HepG2 (cell line): ENCODE measurements at regions not wholly inside any gene's neighbourhood (a gene's known extent, or its start where the extent isn't known, plus 50 kb on each side); places are given as distances from the start of the nearest gene placed in this dataset.

Experiments used
- ATAC-seq: fragments of 200-7000 bp; cut with Tn5 transposase; 3 replicates; pipeline ENCODE4 v1.9.1; 2020; ENCODE audit warnings: mild to moderate bottlenecking, moderate library complexity
- BruUV-seq: library from RNA; stranded (reverse); fragments of 400-500 nt; replicated peaks from 2 replicates; lab custom pipeline; 2021; lab: Mats Ljungman, UMichigan
- CTCF ChIA-PET: fragments of 300-600 bp; formaldehyde crosslinking; extraction: SDS; loops from one replicate; lab custom pipeline; 2021; ENCODE audit warnings: low total read pairs, inconsistent platforms, low intra/inter-chr PET ratio; lab: Yijun Ruan, JAX
- POLR2A ChIA-PET: fragments of 350-600 bp; sonication (Branson Sonifier 250); formaldehyde crosslinking; loops from one replicate; lab custom pipeline; 2020; ENCODE audit warnings: antibody characterized with exemption, inconsistent platforms; lab: Yijun Ruan, JAX
- DNase-seq: peaks from one replicate; pipeline ENCODE4 v3.0.0-alpha.2; 2015; ENCODE audit warnings: low spot score
- FAIRE-seq: peaks from 3 replicates; lab custom pipeline; 2011; peaks lifted over from hg19 to GRCh38; lab: Jason Lieb, UNC
- H2AFZ ChIP-seq: one replicate; pipeline ENCODE4 v1.6.1; 2011; ENCODE audit warnings: low read length, inconsistent platforms
- H3K27ac ChIP-seq: fragments of 300-600 bp; 3 replicates; pipeline ENCODE4 v1.8.0; 2011; ENCODE audit warnings: mixed run types, mild to moderate bottlenecking, mixed read lengths, low read length, inconsistent platforms; ENCODE audit not compliant: insufficient read depth; ENCODE audit errors: extremely low read length
- H3K27me3 ChIP-seq, 2 experiments: fragments of 200-600 bp in 1 of 2; 2 replicates in 1 of 2; 3 replicates in 1 of 2; pipeline versions ENCODE4 v1.6.0 to v1.8.0; 2011; ENCODE audit warnings: low read length in 2 of 2, mild to moderate bottlenecking in 2 of 2, moderate library complexity in 2 of 2, inconsistent platforms in 1 of 2; ENCODE audit not compliant: insufficient read depth in 2 of 2, control insufficient read depth in 1 of 2
- H3K36me3 ChIP-seq, 2 experiments: fragments of 200-600 bp in 1 of 2; replicated peaks in 1 of 2; 2 replicates in 1 of 2; 3 replicates in 1 of 2; pipeline versions ENCODE4 v1.5.1 to v1.8.0; 2011; ENCODE audit warnings: low read length in 2 of 2, inconsistent platforms in 1 of 2; ENCODE audit not compliant: insufficient read depth in 2 of 2, control insufficient read depth in 1 of 2
- H3K4me1 ChIP-seq: 2 replicates; pipeline ENCODE4 v1.5.1; 2012; ENCODE audit warnings: low read length, inconsistent platforms; ENCODE audit not compliant: insufficient read depth
- H3K4me2 ChIP-seq: 2 replicates; pipeline ENCODE4 v1.6.0; 2011; ENCODE audit warnings: low read depth, low read length, inconsistent platforms
- H3K4me3 ChIP-seq, 3 experiments: fragments of 200-600 bp in 1 of 3; sonication (generic), shearing (Covaris generic) in 1 of 3; replicated peaks in 1 of 3; 2 replicates each; pipeline ENCODE4 v1.5.1; 2011 to 2016; ENCODE audit warnings: low read length in 3 of 3, inconsistent platforms in 2 of 3, low read depth in 2 of 3, mild to moderate bottlenecking in 2 of 3, control low read depth in 1 of 3, mixed read lengths in 1 of 3; ENCODE audit not compliant: insufficient read depth in 1 of 3
- H3K79me2 ChIP-seq: one replicate; pipeline ENCODE4 v1.6.1; 2011; ENCODE audit warnings: low read length, inconsistent platforms; ENCODE audit not compliant: insufficient read depth
- H3K9ac ChIP-seq: 2 replicates; pipeline ENCODE4 v1.6.0; 2011; ENCODE audit warnings: mild to moderate bottlenecking, low read depth, low read length, inconsistent platforms; ENCODE audit not compliant: insufficient read depth
- H3K9me3 ChIP-seq: 2 replicates; pipeline ENCODE4 v1.5.1; 2012; ENCODE audit warnings: mild to moderate bottlenecking, low read length
- H4K20me1 ChIP-seq: 2 replicates; pipeline ENCODE4 v1.6.0; 2011; ENCODE audit warnings: inconsistent platforms, mild to moderate bottlenecking, low read length, moderate library complexity; ENCODE audit not compliant: insufficient read depth
- AGO1 ChIP-seq: fragments of 200-400 bp; formaldehyde crosslinking; IDR thresholded peaks from 2 replicates; pipeline ENCODE4 v1.6.1; 2017; ENCODE audit warnings: mild to moderate bottlenecking, low read depth, low read length, moderate library complexity; ENCODE audit not compliant: poor library complexity, severe bottlenecking
- GATA4 ChIP-seq: sonication (generic); IDR thresholded peaks from 2 replicates; pipeline ENCODE4 v1.6.1; 2016; ENCODE audit warnings: antibody characterized with exemption, low read depth, borderline replicate concordance
- NCOA5 ChIP-seq: sonication (generic); formaldehyde crosslinking; IDR thresholded peaks from 2 replicates; pipeline ENCODE4 v1.4.0; 2020; ENCODE audit warnings: missing genetic modification reagents
- RBM39 ChIP-seq: fragments of 200-400 bp; formaldehyde crosslinking; IDR thresholded peaks from one replicate; pipeline ENCODE4 v1.6.1; 2018; ENCODE audit warnings: antibody characterized with exemption, mild to moderate bottlenecking, low read depth, low read length; ENCODE audit not compliant: poor library complexity, severe bottlenecking
- ZFP36L1 ChIP-seq: sonication (generic); formaldehyde crosslinking; IDR thresholded peaks from 2 replicates; pipeline ENCODE4 v1.8.0; 2022; ENCODE audit warnings: mild to moderate bottlenecking, missing genetic modification reagents, moderate library complexity
- ZKSCAN5 ChIP-seq: sonication (generic); formaldehyde crosslinking; IDR thresholded peaks from 2 replicates; pipeline ENCODE4 v1.5.1; 2020; ENCODE audit warnings: mild to moderate bottlenecking, missing genetic modification reagents
- ZNF12 ChIP-seq: sonication (generic); formaldehyde crosslinking; IDR thresholded peaks from 2 replicates; pipeline ENCODE4 v1.5.0; 2020; ENCODE audit warnings: missing genetic modification reagents
- ZNF562 ChIP-seq: sonication (generic); formaldehyde crosslinking; IDR thresholded peaks from 2 replicates; pipeline ENCODE4 v1.8.0; 2022; ENCODE audit warnings: missing genetic modification reagents, borderline replicate concordance
- ZNF749 ChIP-seq: sonication (generic); formaldehyde crosslinking; IDR thresholded peaks from 2 replicates; pipeline ENCODE4 v1.8.0; 2022; ENCODE audit warnings: mild to moderate bottlenecking, missing genetic modification reagents, moderate library complexity, borderline replicate concordance
- ZNF761 ChIP-seq: sonication (generic); formaldehyde crosslinking; conservative IDR thresholded peaks from 2 replicates; pipeline ENCODE4 v1.4.0; 2020; ENCODE audit warnings: mild to moderate bottlenecking, missing genetic modification reagents
- ZSCAN22 ChIP-seq: sonication (generic); formaldehyde crosslinking; IDR thresholded peaks from 2 replicates; pipeline ENCODE4 v1.4.0; 2020; ENCODE audit warnings: mild to moderate bottlenecking, missing genetic modification reagents
- WGBS: methylation state at CpG from one replicate; pipeline ENCODE4 v1.1.6; 2017; ENCODE audit warnings: low lambda C conversion rate; 5-methylcytosine and 5-hydroxymethylcytosine counted together
- in situ Hi-C: cut with HindIII; loops from 2 replicates; pipeline ENCODE4 v1.10.0; 2017; ENCODE audit warnings: low pct_unique_long_range_greater_than_20kb; ENCODE audit not compliant: extremely low pct_ligation_motif_present
- intact Hi-C: fragments of 100-400 bp; cut with micrococcal nuclease; formaldehyde crosslinking; loops from one replicate; pipeline ENCODE4 v1.10.0; 2022; ENCODE audit not compliant: unreplicated experiment
- TF ChIP-seq, protein P1 (sequence below): sonication (generic); formaldehyde crosslinking; conservative IDR thresholded peaks from 2 replicates; pipeline ENCODE4 v1.8.0; 2022; ENCODE audit warnings: mild to moderate bottlenecking, moderate library complexity, missing genetic modification reagents
- TF ChIP-seq, protein P2 (sequence below): sonication (generic); formaldehyde crosslinking; IDR thresholded peaks from 2 replicates; pipeline ENCODE4 v1.4.0; 2020; ENCODE audit warnings: mild to moderate bottlenecking, missing genetic modification reagents, borderline replicate concordance
- TF ChIP-seq, protein P3 (sequence below): sonication (generic); formaldehyde crosslinking; IDR thresholded peaks from 2 replicates; pipeline ENCODE4 v1.8.1; 2023; ENCODE audit warnings: mild to moderate bottlenecking, missing genetic modification reagents

DNA sequence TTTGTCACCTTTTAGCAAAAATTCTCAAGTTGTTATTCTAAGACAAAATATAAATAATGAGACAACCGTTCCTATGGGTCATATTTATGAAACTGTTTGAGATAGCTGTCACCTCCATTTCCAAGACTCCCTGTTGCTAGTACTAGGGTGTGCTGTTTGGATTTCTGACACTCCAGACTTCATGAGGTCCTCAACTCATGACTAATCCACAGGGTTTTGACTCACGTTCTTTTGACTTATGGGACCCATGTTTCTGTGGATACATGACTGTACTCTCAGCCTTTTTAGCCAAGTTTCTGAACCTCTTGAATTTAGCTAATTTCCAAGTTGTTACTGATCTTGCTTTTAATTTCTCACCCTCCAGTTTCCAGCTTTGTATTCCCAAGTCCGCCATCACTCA, 178.7 kb upstream of the FAM98A start:
- DNase-seq (no peak), ATAC-seq (no peak), FAIRE-seq (no peak)
- Histone ChIP-seq H3K4me1 (no peaks in the 10 kb centered on the region), H3K9ac (no peak overlapping the region), H3K4me2 (no peak overlapping the region), H3K9me3 (no peaks in the 10 kb centered on the region; the same call in 1 of the 2 replicates), H3K27ac (no peak overlapping the region), H3K79me2 (no peaks in the 10 kb centered on the region), H3K27me3 (no peaks in the 10 kb centered on the region), H3K36me3 (no peaks in the 10 kb centered on the region), H3K4me3 (no peak overlapping the region), H4K20me1 (no peaks in the 10 kb centered on the region), H2AFZ (no peak overlapping the region)
- intact Hi-C loops (no loop called here), in situ Hi-C loops (no loop called here)
- ChIA-PET POLR2A (no interaction called here), CTCF (no interaction called here)
- 3% methylated on average over 3 of the region's 3 CpGs for WGBS
- TF ChIP-seq ZNF749 (CRISPR knock-in tag) (no peak), ZFP36L1 (CRISPR knock-in tag) (no peak), ZNF562 (no peak), GATA4 (no peak), AGO1 (no peak), ZNF12 (CRISPR knock-in tag) (no peak), ZNF761 (CRISPR knock-in tag) (no peak), ZKSCAN5 (no peak), RBM39 (no peak), NCOA5 (CRISPR knock-in tag) (no peak), ZSCAN22 (CRISPR knock-in tag) (no peak)
- TF ChIP-seq, protein P1, sequence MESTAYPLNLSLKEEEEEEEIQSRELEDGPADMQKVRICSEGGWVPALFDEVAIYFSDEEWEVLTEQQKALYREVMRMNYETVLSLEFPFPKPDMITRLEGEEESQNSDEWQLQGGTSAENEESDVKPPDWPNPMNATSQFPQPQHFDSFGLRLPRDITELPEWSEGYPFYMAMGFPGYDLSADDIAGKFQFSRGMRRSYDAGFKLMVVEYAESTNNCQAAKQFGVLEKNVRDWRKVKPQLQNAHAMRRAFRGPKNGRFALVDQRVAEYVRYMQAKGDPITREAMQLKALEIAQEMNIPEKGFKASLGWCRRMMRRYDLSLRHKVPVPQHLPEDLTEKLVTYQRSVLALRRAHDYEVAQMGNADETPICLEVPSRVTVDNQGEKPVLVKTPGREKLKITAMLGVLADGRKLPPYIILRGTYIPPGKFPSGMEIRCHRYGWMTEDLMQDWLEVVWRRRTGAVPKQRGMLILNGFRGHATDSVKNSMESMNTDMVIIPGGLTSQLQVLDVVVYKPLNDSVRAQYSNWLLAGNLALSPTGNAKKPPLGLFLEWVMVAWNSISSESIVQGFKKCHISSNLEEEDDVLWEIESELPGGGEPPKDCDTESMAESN (CRISPR knock-in tag): no peak
- TF ChIP-seq, protein P2, sequence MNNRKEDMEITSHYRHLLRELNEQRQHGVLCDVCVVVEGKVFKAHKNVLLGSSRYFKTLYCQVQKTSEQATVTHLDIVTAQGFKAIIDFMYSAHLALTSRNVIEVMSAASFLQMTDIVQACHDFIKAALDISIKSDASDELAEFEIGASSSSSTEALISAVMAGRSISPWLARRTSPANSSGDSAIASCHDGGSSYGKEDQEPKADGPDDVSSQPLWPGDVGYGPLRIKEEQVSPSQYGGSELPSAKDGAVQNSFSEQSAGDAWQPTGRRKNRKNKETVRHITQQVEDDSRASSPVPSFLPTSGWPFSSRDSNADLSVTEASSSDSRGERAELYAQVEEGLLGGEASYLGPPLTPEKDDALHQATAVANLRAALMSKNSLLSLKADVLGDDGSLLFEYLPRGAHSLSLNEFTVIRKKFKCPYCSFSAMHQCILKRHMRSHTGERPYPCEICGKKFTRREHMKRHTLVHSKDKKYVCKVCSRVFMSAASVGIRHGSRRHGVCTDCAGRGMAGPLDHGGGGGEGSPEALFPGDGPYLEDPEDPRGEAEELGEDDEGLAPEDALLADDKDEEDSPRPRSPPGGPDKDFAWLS (CRISPR knock-in tag): no peak
- TF ChIP-seq, protein P3, sequence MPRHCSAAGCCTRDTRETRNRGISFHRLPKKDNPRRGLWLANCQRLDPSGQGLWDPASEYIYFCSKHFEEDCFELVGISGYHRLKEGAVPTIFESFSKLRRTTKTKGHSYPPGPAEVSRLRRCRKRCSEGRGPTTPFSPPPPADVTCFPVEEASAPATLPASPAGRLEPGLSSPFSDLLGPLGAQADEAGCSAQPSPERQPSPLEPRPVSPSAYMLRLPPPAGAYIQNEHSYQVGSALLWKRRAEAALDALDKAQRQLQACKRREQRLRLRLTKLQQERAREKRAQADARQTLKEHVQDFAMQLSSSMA (CRISPR knock-in tag): no peak
- no TSS peak for BruUV-seq
